Activated T-helper 1 cell treated with anti-CD3 and anti-CD28 coated beads, Interleukin-12 subunit alpha, Interleukin-12 subunit beta, Interleukin-2, Interleukin-4 antibody, amounts not matched to agents 30 ng/mL and 10 ng/mL and 1 ng/mL, durations not matched to agents 14 hours and 24 hours and 36 hours (primary cell): ENCODE measurements at regions not wholly inside any gene's neighbourhood (a gene's known extent, or its start where the extent isn't known, plus 50 kb on each side); places are given as distances from the start of the nearest gene placed in this dataset.
"Not testable (repeated sequence)": the region's sequence is repeated elsewhere in the genome, so short reads cannot be mapped to it uniquely, and the experiment has no call there.

Experiments
- DNase-seq: peaks from one replicate; pipeline ENCODE4 v3.0.0; 2021; ENCODE audit warnings: low spot score
- H3K27ac Mint-ChIP-seq: one replicate; pipeline ENCODE4 v1.8.0; 2021; ENCODE audit warnings: mild to moderate bottlenecking, mixed read lengths
- H3K27me3 Mint-ChIP-seq: one replicate; pipeline ENCODE4 v1.8.0; 2022; ENCODE audit warnings: mild to moderate bottlenecking, moderate library complexity, mixed read lengths; ENCODE audit not compliant: insufficient read depth
- H3K36me3 Mint-ChIP-seq: one replicate; pipeline ENCODE4 v1.8.0; 2021; ENCODE audit warnings: low read depth, mixed read lengths
- H3K4me1 Mint-ChIP-seq: one replicate; pipeline ENCODE4 v1.8.0; 2021; ENCODE audit warnings: low read depth, mixed read lengths
- H3K4me3 Mint-ChIP-seq: one replicate; pipeline ENCODE4 v1.8.0; 2021; ENCODE audit warnings: mild to moderate bottlenecking, moderate library complexity, mixed read lengths
- H3K9me3 Mint-ChIP-seq: one replicate; pipeline ENCODE4 v1.8.0; 2021; ENCODE audit warnings: mixed read lengths
- intact Hi-C: fragments of 100-400 bp; cut with micrococcal nuclease; formaldehyde crosslinking; loops from one replicate; pipeline ENCODE4 v1.15.1; 2024

- intact Hi-C loops = no loop called here
- DNase-seq = no peak
- no peak overlapping the region for H3K4me3 Mint-ChIP-seq
- no peaks in the 10 kb centered on the region for H3K4me1 Mint-ChIP-seq
- no peaks in the 10 kb centered on the region for H3K9me3 Mint-ChIP-seq
- no peaks in the 10 kb centered on the region for H3K36me3 Mint-ChIP-seq
- peaks cover 2% of the 10 kb centered on the region for H3K27me3 Mint-ChIP-seq
- no peak overlapping the region for H3K27ac Mint-ChIP-seq
These were observed 620.0 kb downstream of the ANKRD50 start for GRCh38 chr4:124092541-124092984.

- H3K36me3 Mint-ChIP-seq = no peaks in the 10 kb centered on the region
- intact Hi-C loops = no loop called here
- no peaks in the 10 kb centered on the region for H3K9me3 Mint-ChIP-seq
- peaks cover 2% of the 10 kb centered on the region for H3K27me3 Mint-ChIP-seq
- no peak overlapping the region for H3K4me3 Mint-ChIP-seq
- no peaks in the 10 kb centered on the region for H3K4me1 Mint-ChIP-seq
- H3K27ac Mint-ChIP-seq = no peak overlapping the region
- no peak for DNase-seq
These were observed 616.9 kb downstream of the ANKRD50 start for GRCh38 chr4:124095621-124096020.

GRCh38 chr4:124096290-124096689 is 616.2 kb downstream of the ANKRD50 start:
- no peak overlapping the region for H3K4me3 Mint-ChIP-seq
- no peak overlapping the region for H3K27ac Mint-ChIP-seq

GRCh38 chr4:124097447-124097846 is 615.1 kb downstream of the ANKRD50 start:
- intact Hi-C loops = no loop called here
- H3K4me3 Mint-ChIP-seq = no peak overlapping the region
- no peaks in the 10 kb centered on the region for H3K9me3 Mint-ChIP-seq
- DNase-seq = no peak
- no peaks in the 10 kb centered on the region for H3K27me3 Mint-ChIP-seq
- H3K4me1 Mint-ChIP-seq = no peaks in the 10 kb centered on the region
- no peak overlapping the region for H3K27ac Mint-ChIP-seq
- no peaks in the 10 kb centered on the region for H3K36me3 Mint-ChIP-seq

More at GRCh38 chr4:124096290-124096689, 616.2 kb downstream of the ANKRD50 start:
- intact Hi-C loops = no loop called here
- H3K4me1 Mint-ChIP-seq = no peaks in the 10 kb centered on the region
- no peak for DNase-seq
- peaks cover 2% of the 10 kb centered on the region for H3K27me3 Mint-ChIP-seq
- H3K36me3 Mint-ChIP-seq = no peaks in the 10 kb centered on the region
- H3K9me3 Mint-ChIP-seq = no peaks in the 10 kb centered on the region

GRCh38 chr4:124104101-124104500 is 608.4 kb downstream of the ANKRD50 start:
- Mint-ChIP-seq H3K27me3 (no peaks in the 10 kb centered on the region), H3K27ac (no peak overlapping the region), H3K9me3 (no peaks in the 10 kb centered on the region), H3K4me1 (no peaks in the 10 kb centered on the region), H3K36me3 (no peaks in the 10 kb centered on the region), H3K4me3 (no peak overlapping the region)
- intact Hi-C loops = no loop called here
- no peak for DNase-seq

GRCh38 chr4:124104628-124105027 is 607.9 kb downstream of the ANKRD50 start:
- intact Hi-C loops = no loop called here
- Mint-ChIP-seq H3K27me3 (no peaks in the 10 kb centered on the region), H3K4me1 (no peaks in the 10 kb centered on the region), H3K9me3 (no peaks in the 10 kb centered on the region), H3K36me3 (no peaks in the 10 kb centered on the region), H3K27ac (no peak overlapping the region), H3K4me3 (no peak overlapping the region)
- no peak for DNase-seq

GRCh38 chr4:124105212-124105611 is 607.3 kb downstream of the ANKRD50 start:
- no peak overlapping the region for H3K27ac Mint-ChIP-seq
- H3K27me3 Mint-ChIP-seq = no peaks in the 10 kb centered on the region
- DNase-seq = no peak
- no peaks in the 10 kb centered on the region for H3K36me3 Mint-ChIP-seq
- no peaks in the 10 kb centered on the region for H3K9me3 Mint-ChIP-seq
- H3K4me3 Mint-ChIP-seq = no peak overlapping the region
- intact Hi-C loops = no loop called here
- no peaks in the 10 kb centered on the region for H3K4me1 Mint-ChIP-seq

GRCh38 chr4:124111411-124111810 is 601.1 kb downstream of the ANKRD50 start:
- Mint-ChIP-seq H3K27me3 (no peaks in the 10 kb centered on the region), H3K36me3 (no peaks in the 10 kb centered on the region), H3K9me3 (no peaks in the 10 kb centered on the region), H3K4me3 (no peak overlapping the region), H3K27ac (no peak overlapping the region), H3K4me1 (no peaks in the 10 kb centered on the region)
- DNase-seq = no peak
- intact Hi-C loops = loop anchor here (5.0 to 10.0 kb wide), 2 partner anchors 339 to 757 kb away; no protein-coding TSS in a partner anchor

- no peaks in the 10 kb centered on the region for H3K9me3 Mint-ChIP-seq
- H3K27me3 Mint-ChIP-seq = no peaks in the 10 kb centered on the region
- no peaks in the 10 kb centered on the region for H3K4me1 Mint-ChIP-seq
- H3K27ac Mint-ChIP-seq = no peak overlapping the region
- no peak overlapping the region for H3K4me3 Mint-ChIP-seq
- intact Hi-C loops = loop anchor here (5.0 to 10.0 kb wide), 2 partner anchors 340 to 757 kb away; no protein-coding TSS in a partner anchor
- no peak for DNase-seq
- no peaks in the 10 kb centered on the region for H3K36me3 Mint-ChIP-seq
These were observed 600.6 kb downstream of the ANKRD50 start for GRCh38 chr4:124111922-124112321.

GRCh38 chr4:124118061-124118460 is 594.5 kb downstream of the ANKRD50 start:
- intact Hi-C loops = loop anchor here (10.0 kb wide), 1 partner anchor 763 kb away; no protein-coding TSS in a partner anchor
- Mint-ChIP-seq H3K36me3 (no peaks in the 10 kb centered on the region), H3K4me1 (no peaks in the 10 kb centered on the region), H3K27ac (no peak overlapping the region), H3K9me3 (no peaks in the 10 kb centered on the region), H3K4me3 (no peak overlapping the region), H3K27me3 (no peaks in the 10 kb centered on the region)
- DNase-seq = no peak

- H3K27ac Mint-ChIP-seq = no peak overlapping the region
- H3K36me3 Mint-ChIP-seq = no peaks in the 10 kb centered on the region
- H3K4me3 Mint-ChIP-seq = no peak overlapping the region
- H3K4me1 Mint-ChIP-seq = no peaks in the 10 kb centered on the region
- no peak for DNase-seq
- H3K27me3 Mint-ChIP-seq = no peaks in the 10 kb centered on the region
- intact Hi-C loops = no loop called here
- no peaks in the 10 kb centered on the region for H3K9me3 Mint-ChIP-seq
These were observed 591.0 kb downstream of the ANKRD50 start for GRCh38 chr4:124121461-124121971.

GRCh38 chr4:124123181-124123580 is 589.4 kb downstream of the ANKRD50 start:
- Mint-ChIP-seq H3K9me3 (no peaks in the 10 kb centered on the region), H3K36me3 (no peaks in the 10 kb centered on the region), H3K27me3 (no peaks in the 10 kb centered on the region), H3K4me3 (no peak overlapping the region), H3K4me1 (no peaks in the 10 kb centered on the region), H3K27ac (no peak overlapping the region)
- DNase-seq = no peak
- intact Hi-C loops = no loop called here

GRCh38 chr4:124123721-124124120 is 588.8 kb downstream of the ANKRD50 start:
- Mint-ChIP-seq H3K4me3 (no peak overlapping the region), H3K36me3 (no peaks in the 10 kb centered on the region), H3K27me3 (no peaks in the 10 kb centered on the region), H3K9me3 (no peaks in the 10 kb centered on the region), H3K27ac (no peak overlapping the region), H3K4me1 (no peaks in the 10 kb centered on the region)
- intact Hi-C loops = no loop called here
- no peak for DNase-seq

- H3K9me3 Mint-ChIP-seq = peaks cover 12% of the 10 kb centered on the region
- H3K36me3 Mint-ChIP-seq, intact Hi-C loops, H3K4me3 Mint-ChIP-seq, DNase-seq, H3K27ac Mint-ChIP-seq, H3K27me3 Mint-ChIP-seq, H3K4me1 Mint-ChIP-seq: not testable (repeated sequence)
These were observed 581.2 kb downstream of the ANKRD50 start for GRCh38 chr4:124131324-124131723.
